ENCODE measurements at regions not wholly inside any gene's neighbourhood (a gene's known extent, or its start where the extent isn't known, plus 50 kb on each side); places are given as distances from the start of the nearest gene placed in this dataset.

DNA sequence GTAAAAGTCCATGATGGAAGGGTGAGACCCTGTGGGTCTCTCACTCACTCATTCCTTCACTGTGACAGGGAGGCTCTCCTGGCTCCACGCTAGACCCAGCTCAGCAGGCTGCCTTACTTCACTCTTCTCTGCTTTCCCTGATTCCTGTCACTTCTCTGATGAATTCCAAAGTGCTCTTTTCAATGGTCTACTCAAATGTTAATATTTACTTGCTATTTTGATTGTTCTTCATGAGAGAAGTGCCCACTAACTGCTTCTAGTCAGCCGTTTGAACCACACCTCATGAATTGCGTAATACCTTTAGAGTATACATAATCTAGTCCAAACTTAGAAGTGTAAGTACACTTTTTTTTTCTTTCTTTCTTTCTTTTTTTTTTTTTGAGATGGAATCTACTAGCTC, 1350.2 kb upstream of the RAG2 start:
- TF ChIP-seq FOXM1 (IDR thresholded peaks at IDR 0.05; ENCODE audit: borderline replicate concordance), result no peak
- TF ChIP-seq BHLHE40 (IDR thresholded peaks at IDR 0.05; ENCODE audit: borderline replicate concordance), result no peak
- no peak for TF ChIP-seq TARDBP (IDR thresholded peaks at IDR 0.05)
- TF ChIP-seq FOXA1 (IDR thresholded peaks at IDR 0.05), result no peak
- no peak for TF ChIP-seq NFRKB (IDR thresholded peaks at IDR 0.05)
- no peak for TF ChIP-seq ARNT (IDR thresholded peaks at IDR 0.05)
- TF ChIP-seq SUZ12 (IDR thresholded peaks at IDR 0.05), result no peak
- no peak for TF ChIP-seq SP1 (IDR thresholded peaks at IDR 0.05)
